Keratinocyte (primary cell): ENCODE measurements at regions not wholly inside any gene's neighbourhood (a gene's known extent, or its start where the extent isn't known, plus 50 kb on each side); places are given as distances from the start of the nearest gene placed in this dataset.

Experiments
- DNase-seq: peaks from one replicate; pipeline ENCODE4 v3.0.0-alpha.2; 2011; ENCODE audit warnings: low read depth, missing footprints, low spot score
- FAIRE-seq: peaks from 2 replicates; lab custom pipeline; 2011; peaks lifted over from hg19 to GRCh38; lab: Jason Lieb, UNC
- H2AFZ ChIP-seq: 2 replicates; pipeline ENCODE4 v1.6.0; 2012; ENCODE audit warnings: low read length, control low read depth, inconsistent platforms; ENCODE audit not compliant: control insufficient read depth
- H3K27ac ChIP-seq: 2 replicates; pipeline ENCODE4 v1.5.1; 2011; ENCODE audit warnings: low read length; ENCODE audit not compliant: control insufficient read depth, insufficient read depth
- H3K27me3 ChIP-seq: 3 replicates; pipeline ENCODE4 v1.6.0; 2011; ENCODE audit warnings: low read length; ENCODE audit not compliant: control insufficient read depth, insufficient read depth; ENCODE audit errors: extremely low read depth
- H3K36me3 ChIP-seq, 2 experiments: 2 replicates in 1 of 2; 3 replicates in 1 of 2; pipeline ENCODE4 v1.5.1; 2011; ENCODE audit warnings: low read length in 2 of 2, mild to moderate bottlenecking in 1 of 2; ENCODE audit not compliant: control insufficient read depth in 2 of 2, insufficient read depth in 2 of 2; ENCODE audit errors: extremely low read depth in 1 of 2
- H3K4me1 ChIP-seq: 3 replicates; pipeline ENCODE4 v1.5.1; 2011; ENCODE audit warnings: low read length; ENCODE audit not compliant: control insufficient read depth, insufficient read depth; ENCODE audit errors: extremely low read depth
- H3K4me2 ChIP-seq: 3 replicates; pipeline ENCODE4 v1.6.0; 2011; ENCODE audit warnings: low read depth, low read length; ENCODE audit not compliant: control insufficient read depth, insufficient read depth; ENCODE audit errors: extremely low read depth
- H3K4me3 ChIP-seq, 3 experiments: fragments of 200-600 bp in 1 of 3; sonication (generic) in 1 of 3; 2 replicates in 2 of 3; 3 replicates in 1 of 3; pipeline ENCODE4 v1.5.1; 2011 to 2016; ENCODE audit warnings: low read length in 3 of 3, mild to moderate bottlenecking in 3 of 3, control low read depth in 2 of 3, inconsistent platforms in 1 of 3, low read depth in 1 of 3, mixed read lengths in 1 of 3, mixed run types in 1 of 3, moderate library complexity in 1 of 3; ENCODE audit not compliant: control insufficient read depth in 2 of 3, insufficient read depth in 2 of 3; ENCODE audit errors: extremely low read depth in 1 of 3
- H3K79me2 ChIP-seq: 2 replicates; pipeline ENCODE4 v1.6.0; 2012; ENCODE audit warnings: low read length; ENCODE audit not compliant: control insufficient read depth, insufficient read depth
- H3K9ac ChIP-seq: 3 replicates; pipeline ENCODE4 v1.6.0; 2011; ENCODE audit warnings: low read length; ENCODE audit not compliant: control insufficient read depth, insufficient read depth; ENCODE audit errors: extremely low read depth
- H3K9me1 ChIP-seq: 3 replicates; pipeline ENCODE4 v1.6.0; 2011; ENCODE audit warnings: low read length; ENCODE audit not compliant: control insufficient read depth, insufficient read depth; ENCODE audit errors: extremely low read depth
- H3K9me3 ChIP-seq: 2 replicates; pipeline ENCODE4 v1.5.1; 2012; ENCODE audit warnings: low read depth, low read length; ENCODE audit not compliant: control insufficient read depth
- H4K20me1 ChIP-seq: 3 replicates; pipeline ENCODE4 v1.6.0; 2011; ENCODE audit warnings: low read length; ENCODE audit not compliant: control insufficient read depth, insufficient read depth; ENCODE audit errors: extremely low read depth
- CTCF ChIP-seq, 3 experiments: IDR thresholded peaks in 1 of 3; conservative IDR thresholded peaks in 1 of 3; optimal IDR thresholded peaks in 1 of 3; 2 replicates in 2 of 3; 3 replicates in 1 of 3; pipeline versions ENCODE3 to v1.5.1; 2011; ENCODE audit warnings: low read length in 3 of 3, mild to moderate bottlenecking in 3 of 3, moderate library complexity in 2 of 3, control low read depth in 1 of 3, inconsistent platforms in 1 of 3; ENCODE audit not compliant: insufficient read depth in 2 of 3; ENCODE audit errors: extremely low read depth in 1 of 3
- EZH2 ChIP-seq: IDR thresholded peaks from one replicate; pipeline ENCODE4 v1.6.1; 2012; ENCODE audit warnings: inconsistent platforms, mild to moderate bottlenecking, low read length, moderate library complexity
- dilution Hi-C: fragments of 300-500 bp; cut with MboI; formaldehyde crosslinking; loops from one replicate; pipeline ENCODE4 v1.7.0; 2020; ENCODE audit warnings: low sequenced_read_pairs; ENCODE audit not compliant: extremely low pct_ligation_motif_present

GRCh38 chr5:23353286-23353685 is 154.1 kb upstream of the PRDM9 start:
- Histone ChIP-seq H3K4me3 (no peak overlapping the region), H4K20me1 (no peaks in the 10 kb centered on the region), H3K36me3 (no peaks in the 10 kb centered on the region), H3K4me2 (no peak overlapping the region), H3K4me1 (no peaks in the 10 kb centered on the region), H3K27ac (no peak overlapping the region), H3K9ac (no peak overlapping the region), H3K27me3 (no peaks in the 10 kb centered on the region), H3K79me2 (no peaks in the 10 kb centered on the region), H2AFZ (no peak overlapping the region), H3K9me3 (no peaks in the 10 kb centered on the region), H3K9me1 (no peaks in the 10 kb centered on the region)
- DNase-seq (no peak), FAIRE-seq (no peak)
- TF ChIP-seq EZH2 (no peak), CTCF (optimal IDR thresholded peaks at IDR 0.05 in 1 of 3, IDR thresholded peaks at IDR 0.05 in 1 of 3, conservative IDR thresholded peaks at IDR 0.05 in 1 of 3; ENCODE audit: extremely low read depth in 1 of 3, insufficient read depth in 2 of 3, low read length in 3 of 3) (no peak)
- dilution Hi-C loops: no loop called here

GRCh38 chr5:23352446-23352845 is 155.0 kb upstream of the PRDM9 start:
- no peak overlapping the region for H2AFZ ChIP-seq
- no peak for FAIRE-seq
- TF ChIP-seq EZH2: no peak

GRCh38 chr5:23343121-23343520 is 164.3 kb upstream of the PRDM9 start:
- H3K79me2 ChIP-seq: no peaks in the 10 kb centered on the region
- TF ChIP-seq CTCF (optimal IDR thresholded peaks at IDR 0.05 in 1 of 3, IDR thresholded peaks at IDR 0.05 in 1 of 3, conservative IDR thresholded peaks at IDR 0.05 in 1 of 3; ENCODE audit: extremely low read depth in 1 of 3, insufficient read depth in 2 of 3, low read length in 3 of 3) (no peak), EZH2 (no peak)
- no peak overlapping the region for H2AFZ ChIP-seq
- no peaks in the 10 kb centered on the region for H3K9me3 ChIP-seq
- H3K4me1 ChIP-seq: no peaks in the 10 kb centered on the region
- no peak overlapping the region for H3K27ac ChIP-seq
- no peaks in the 10 kb centered on the region for H4K20me1 ChIP-seq
- no peak overlapping the region for H3K9ac ChIP-seq
- dilution Hi-C loops: no loop called here
- no peak overlapping the region for H3K4me2 ChIP-seq
- no peaks in the 10 kb centered on the region for H3K27me3 ChIP-seq
- H3K36me3 ChIP-seq: no peaks in the 10 kb centered on the region
- no peak overlapping the region for H3K4me3 ChIP-seq
- no peak for FAIRE-seq
- H3K9me1 ChIP-seq: no peaks in the 10 kb centered on the region
- DNase-seq: no peak

More at GRCh38 chr5:23352446-23352845, 155.0 kb upstream of the PRDM9 start:
- Histone ChIP-seq H4K20me1 (no peaks in the 10 kb centered on the region), H3K4me1 (no peaks in the 10 kb centered on the region), H3K9ac (no peak overlapping the region), H3K9me3 (no peaks in the 10 kb centered on the region), H3K4me3 (no peak overlapping the region), H3K79me2 (no peaks in the 10 kb centered on the region), H3K9me1 (no peaks in the 10 kb centered on the region), H3K27ac (no peak overlapping the region), H3K4me2 (no peak overlapping the region), H3K27me3 (no peaks in the 10 kb centered on the region), H3K36me3 (no peaks in the 10 kb centered on the region)
- dilution Hi-C loops: no loop called here
- DNase-seq: no peak
